Endodermal cell (in vitro differentiated cells): ENCODE measurements at regions not wholly inside any gene's neighbourhood (a gene's known extent, or its start where the extent isn't known, plus 50 kb on each side); places are given as distances from the start of the nearest gene placed in this dataset.

Experiments used
- DNase-seq: peaks from one replicate; pipeline ENCODE4 v3.0.0-alpha.2; 2017
- H3K27ac ChIP-seq: 2 replicates; pipeline ENCODE4 v1.5.1; 2013; ENCODE audit warnings: mild to moderate bottlenecking, low read depth, low read length, moderate library complexity
- H3K27me3 ChIP-seq: 2 replicates; pipeline ENCODE4 v1.6.1; 2013; ENCODE audit warnings: mild to moderate bottlenecking, low read length, moderate library complexity; ENCODE audit not compliant: insufficient read depth, control insufficient read depth, poor library complexity, severe bottlenecking
- H3K36me3 ChIP-seq: 2 replicates; pipeline ENCODE4 v1.7.0; 2013; ENCODE audit warnings: mild to moderate bottlenecking, low read length, moderate library complexity; ENCODE audit not compliant: control insufficient read depth, insufficient read depth
- H3K4me1 ChIP-seq: one replicate; pipeline ENCODE4 v1.7.0; 2013; ENCODE audit warnings: low read length; ENCODE audit not compliant: control insufficient read depth, insufficient read depth
- H3K4me3 ChIP-seq: 2 replicates; pipeline ENCODE4 v1.5.1; 2013; ENCODE audit warnings: mild to moderate bottlenecking, low read length, moderate library complexity
- H3K9ac ChIP-seq: 2 replicates; pipeline ENCODE4 v1.6.1; 2013; ENCODE audit warnings: mild to moderate bottlenecking, low read length, moderate library complexity; ENCODE audit not compliant: poor library complexity, severe bottlenecking; ENCODE audit errors: extremely low read depth
- H3K9me3 ChIP-seq: 2 replicates; pipeline ENCODE4 v1.6.1; 2013; ENCODE audit warnings: mild to moderate bottlenecking, low read length, moderate library complexity; ENCODE audit not compliant: control insufficient read depth
- H3K27ac Mint-ChIP-seq: 2 replicates; pipeline ENCODE4 v1.8.0; 2020; ENCODE audit warnings: mixed read lengths
- H3K27me3 Mint-ChIP-seq: 2 replicates; pipeline ENCODE4 v1.8.0; 2021; ENCODE audit warnings: mild to moderate bottlenecking, mixed read lengths; ENCODE audit not compliant: insufficient read depth
- H3K36me3 Mint-ChIP-seq: 2 replicates; pipeline ENCODE4 v1.8.0; 2020; ENCODE audit warnings: low read depth, mixed read lengths
- H3K4me1 Mint-ChIP-seq: 2 replicates; pipeline ENCODE4 v1.8.0; 2020; ENCODE audit warnings: mixed read lengths
- H3K4me3 Mint-ChIP-seq: 2 replicates; pipeline ENCODE4 v1.8.0; 2020; ENCODE audit warnings: mild to moderate bottlenecking, moderate library complexity, mixed read lengths
- H3K9me3 Mint-ChIP-seq: 2 replicates; pipeline ENCODE4 v1.8.0; 2020; ENCODE audit warnings: mild to moderate bottlenecking, mixed read lengths
- CTCF ChIP-seq: fragments of 200-600 bp; sonication (generic); conservative IDR thresholded peaks from 2 replicates; pipeline ENCODE4 v1.5.0; 2021; ENCODE audit warnings: antibody characterized with exemption, mild to moderate bottlenecking
- WGBS, 2 experiments: methylation state at CpG; one replicate each; pipeline versions ENCODE4 v1.1.5 to v1.1.7; 2013; ENCODE audit warnings: missing lambda C conversion rate in 2 of 2, mixed read lengths in 1 of 2; ENCODE audit not compliant: insufficient coverage in 1 of 2, insufficient read length in 1 of 2; 5-methylcytosine and 5-hydroxymethylcytosine counted together

DNA sequence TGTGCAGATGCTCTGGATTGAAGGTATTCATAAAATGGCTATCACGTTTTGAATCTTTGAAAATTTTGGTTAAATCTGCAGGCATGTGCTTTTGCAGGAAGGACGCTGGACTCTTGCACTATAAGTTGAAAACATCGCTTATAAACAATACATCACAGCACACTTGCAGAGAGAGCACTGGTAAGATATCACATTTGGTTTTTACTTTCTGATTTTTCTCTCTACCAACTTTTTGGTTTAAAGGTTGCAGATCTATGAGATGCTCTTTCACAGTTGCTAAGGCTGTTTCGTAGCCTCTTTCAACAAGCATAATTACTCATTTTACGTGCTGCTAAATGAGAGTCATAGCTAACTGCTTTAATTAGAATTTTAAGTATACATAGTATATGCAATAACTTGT lies 724.4 kb upstream of the ARRDC4 start:
- H3K4me3 Mint-ChIP-seq: no peak overlapping the region
- H3K9me3 ChIP-seq: no peaks in the 10 kb centered on the region
- no peak for TF ChIP-seq CTCF
- H3K4me1 Mint-ChIP-seq: peaks cover 1% of the 10 kb centered on the region
- no peaks in the 10 kb centered on the region for H3K4me1 ChIP-seq
- 90 to 100% methylated on average over 2 to 5 of the region's 5 CpGs for WGBS, 2 experiments
- no peak overlapping the region for H3K27ac ChIP-seq
- no peaks in the 10 kb centered on the region for H3K36me3 ChIP-seq
- no peak overlapping the region for H3K9ac ChIP-seq
- no peak for DNase-seq
- no peaks in the 10 kb centered on the region for H3K27me3 ChIP-seq
- peaks cover 9% of the 10 kb centered on the region for H3K27me3 Mint-ChIP-seq
- H3K27ac Mint-ChIP-seq: no peak overlapping the region
- H3K9me3 Mint-ChIP-seq: peaks cover 1% of the 10 kb centered on the region
- H3K4me3 ChIP-seq: no peak overlapping the region
- H3K36me3 Mint-ChIP-seq: no peaks in the 10 kb centered on the region

DNA sequence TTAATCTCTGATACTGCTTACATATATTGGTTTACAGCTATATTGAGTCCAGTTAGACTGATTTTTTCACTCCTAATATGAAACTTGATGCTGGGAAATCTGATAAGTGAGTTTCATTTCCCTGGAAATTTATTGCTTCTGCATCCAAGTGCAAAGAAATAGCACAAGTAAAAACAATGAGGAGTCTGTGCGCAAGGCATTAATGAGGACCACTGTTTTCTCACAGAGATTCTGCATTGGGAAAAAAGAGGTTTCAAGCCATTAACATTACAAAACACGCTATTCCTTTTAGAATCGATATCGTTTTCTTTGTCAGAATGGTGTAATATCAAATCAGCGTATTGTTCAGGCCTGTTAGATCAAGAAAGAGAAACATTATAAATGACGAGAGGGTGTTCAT lies 723.3 kb upstream of the ARRDC4 start:
- Mint-ChIP-seq H3K36me3 (no peaks in the 10 kb centered on the region), H3K9me3 (peaks cover 1% of the 10 kb centered on the region), H3K4me3 (no peak overlapping the region), H3K27ac (no peak overlapping the region), H3K4me1 (peaks cover 1% of the 10 kb centered on the region), H3K27me3 (peaks cover 9% of the 10 kb centered on the region)
- no peaks in the 10 kb centered on the region for H3K9me3 ChIP-seq
- H3K4me3 ChIP-seq: no peak overlapping the region
- no peak overlapping the region for H3K27ac ChIP-seq
- no peaks in the 10 kb centered on the region for H3K4me1 ChIP-seq
- no peak for DNase-seq
- H3K9ac ChIP-seq: no peak overlapping the region
- no peak for TF ChIP-seq CTCF
- no peaks in the 10 kb centered on the region for H3K27me3 ChIP-seq
- no peaks in the 10 kb centered on the region for H3K36me3 ChIP-seq
- WGBS, 2 experiments: 83 to 94% methylated on average over 6 of the region's 6 CpGs

GRCh38 chr15:97248376-97248775 lies 712.1 kb upstream of the ARRDC4 start:
- Mint-ChIP-seq H3K4me1 (no peaks in the 10 kb centered on the region), H3K9me3 (peaks cover 21% of the 10 kb centered on the region), H3K4me3 (no peak overlapping the region), H3K36me3 (no peaks in the 10 kb centered on the region), H3K27me3 (no peaks in the 10 kb centered on the region), H3K27ac (no peak overlapping the region)
- H3K4me3 ChIP-seq: no peak overlapping the region
- no peaks in the 10 kb centered on the region for H3K27me3 ChIP-seq
- H3K36me3 ChIP-seq: no peaks in the 10 kb centered on the region
- no peak overlapping the region for H3K27ac ChIP-seq
- TF ChIP-seq CTCF: no peak
- peaks cover 12% of the 10 kb centered on the region for H3K9me3 ChIP-seq
- no peaks in the 10 kb centered on the region for H3K4me1 ChIP-seq
- WGBS, 2 experiments: 92 to 95% methylated on average over 1 of the region's 1 CpG
- H3K9ac ChIP-seq: no peak overlapping the region
- no peak for DNase-seq
